Fibroblast of pulmonary artery (primary cell): ENCODE measurements at regions not wholly inside any gene's neighbourhood (a gene's known extent, or its start where the extent isn't known, plus 50 kb on each side); places are given as distances from the start of the nearest gene placed in this dataset.
"Not testable (repeated sequence)": the region's sequence is repeated elsewhere in the genome, so short reads cannot be mapped to it uniquely, and the experiment has no call there.

Source experiments
- DNase-seq: peaks from one replicate; pipeline ENCODE4 v3.0.0-alpha.2; 2010; ENCODE audit warnings: low read depth
- H3K4me3 ChIP-seq: replicated peaks from 2 replicates; pipeline ENCODE4 v1.5.1; 2011; ENCODE audit warnings: low read depth, mild to moderate bottlenecking, control low read depth, low read length, moderate library complexity
- TF ChIP-seq, protein P1 (sequence below): IDR thresholded peaks from 2 replicates; pipeline ENCODE4 v1.5.1; 2011; ENCODE audit warnings: mild to moderate bottlenecking, control low read depth, low read length, inconsistent platforms; ENCODE audit errors: missing control alignments

DNA sequence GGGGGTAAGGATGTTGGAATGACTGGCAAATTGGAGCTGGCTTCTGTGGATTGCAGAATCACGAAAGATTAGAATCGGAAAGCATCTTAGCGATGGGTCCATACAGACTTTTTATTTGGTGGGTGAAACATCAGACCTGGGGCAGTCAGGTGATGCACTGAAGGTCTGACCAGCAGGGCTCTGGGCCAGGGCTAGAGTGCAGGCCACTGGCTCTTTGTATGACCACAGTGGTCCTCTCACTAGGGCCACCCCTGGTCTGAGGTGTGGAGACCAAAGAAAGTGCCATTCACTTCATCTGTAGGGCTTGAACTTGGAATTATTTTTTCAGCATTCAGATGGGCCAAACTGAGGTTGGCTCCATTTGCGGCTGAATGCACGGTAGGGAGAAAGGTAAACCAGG lies 306.4 kb downstream of the RPS6KC1 start:
- no peak for DNase-seq
- TF ChIP-seq, protein P1, sequence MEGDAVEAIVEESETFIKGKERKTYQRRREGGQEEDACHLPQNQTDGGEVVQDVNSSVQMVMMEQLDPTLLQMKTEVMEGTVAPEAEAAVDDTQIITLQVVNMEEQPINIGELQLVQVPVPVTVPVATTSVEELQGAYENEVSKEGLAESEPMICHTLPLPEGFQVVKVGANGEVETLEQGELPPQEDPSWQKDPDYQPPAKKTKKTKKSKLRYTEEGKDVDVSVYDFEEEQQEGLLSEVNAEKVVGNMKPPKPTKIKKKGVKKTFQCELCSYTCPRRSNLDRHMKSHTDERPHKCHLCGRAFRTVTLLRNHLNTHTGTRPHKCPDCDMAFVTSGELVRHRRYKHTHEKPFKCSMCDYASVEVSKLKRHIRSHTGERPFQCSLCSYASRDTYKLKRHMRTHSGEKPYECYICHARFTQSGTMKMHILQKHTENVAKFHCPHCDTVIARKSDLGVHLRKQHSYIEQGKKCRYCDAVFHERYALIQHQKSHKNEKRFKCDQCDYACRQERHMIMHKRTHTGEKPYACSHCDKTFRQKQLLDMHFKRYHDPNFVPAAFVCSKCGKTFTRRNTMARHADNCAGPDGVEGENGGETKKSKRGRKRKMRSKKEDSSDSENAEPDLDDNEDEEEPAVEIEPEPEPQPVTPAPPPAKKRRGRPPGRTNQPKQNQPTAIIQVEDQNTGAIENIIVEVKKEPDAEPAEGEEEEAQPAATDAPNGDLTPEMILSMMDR, result no peak

DNA sequence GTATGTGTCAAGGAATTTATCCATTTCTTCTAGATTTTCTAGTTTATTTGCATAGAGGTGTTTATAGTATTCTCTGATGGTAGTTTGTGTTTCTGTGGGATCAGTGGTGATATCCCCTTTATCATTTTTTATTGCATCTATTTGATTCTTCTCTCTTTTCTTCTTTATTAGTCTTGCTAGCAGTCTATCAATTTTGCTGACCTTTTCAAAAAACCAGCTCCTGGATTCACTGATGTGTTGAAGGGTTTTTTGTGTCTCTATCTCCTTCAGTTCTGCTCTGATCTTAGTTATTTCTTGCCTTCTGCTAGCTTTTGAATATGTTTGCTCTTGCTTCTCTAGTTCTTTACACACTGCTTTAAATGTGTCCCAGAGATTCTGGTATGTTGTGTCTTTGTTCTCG lies 307.3 kb downstream of the RPS6KC1 start:
- not testable (repeated sequence) for H3K4me3 ChIP-seq, DNase-seq

More for the DNA sequence above, 306.4 kb downstream of the RPS6KC1 start:
- no peak overlapping the region for H3K4me3 ChIP-seq

DNA sequence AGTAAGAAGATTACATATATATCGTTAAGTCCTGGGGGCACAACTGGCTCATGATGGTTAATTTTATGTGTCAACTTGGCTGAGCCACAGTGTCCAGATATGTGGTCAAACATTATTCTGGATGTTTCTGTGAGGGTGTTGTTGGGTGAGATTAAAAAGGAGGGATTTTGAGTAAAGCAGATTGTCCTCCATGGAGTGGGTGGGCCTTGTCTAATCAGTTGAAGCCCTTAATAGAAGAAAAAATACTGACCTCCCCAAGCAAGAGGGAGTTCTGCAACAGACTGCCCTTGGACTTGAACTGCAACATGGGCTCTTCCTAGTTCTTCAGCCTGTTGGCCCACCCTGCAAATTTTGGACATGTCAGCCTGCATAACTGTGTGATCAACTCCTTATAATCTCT lies 311.6 kb downstream of the RPS6KC1 start:
- TF ChIP-seq, protein P1, result no peak
- DNase-seq, result no peak
- no peak overlapping the region for H3K4me3 ChIP-seq

- TF ChIP-seq, protein P1, result no peak
- DNase-seq, result no peak
- H3K4me3 ChIP-seq, result no peak overlapping the region
These were observed 315.2 kb downstream of the RPS6KC1 start for GRCh38 chr1:213366141-213366831.

GRCh38 chr1:213369465-213369864 lies 318.4 kb downstream of the RPS6KC1 start:
- no peak overlapping the region for H3K4me3 ChIP-seq
- TF ChIP-seq, protein P1, result no peak
- DNase-seq, result no peak

DNA sequence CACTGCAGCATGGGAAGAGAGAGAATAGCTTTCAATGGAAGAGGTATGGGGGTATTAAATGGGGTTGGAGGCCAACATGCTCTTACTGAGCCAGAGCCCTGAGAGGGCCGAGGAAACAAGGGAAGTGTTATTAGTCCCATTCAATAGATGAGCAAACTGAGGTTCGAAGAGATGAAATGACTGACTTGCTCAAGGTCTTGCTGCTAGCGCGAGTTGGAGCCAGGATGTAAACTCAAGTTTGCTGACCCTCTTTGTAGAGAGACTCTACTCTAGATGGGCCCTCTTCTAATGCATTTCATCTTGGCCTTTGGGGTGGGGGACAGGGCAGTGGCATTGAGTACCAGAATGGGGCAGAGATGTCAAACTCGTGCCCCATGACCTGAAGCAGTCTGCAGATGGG lies 319.5 kb downstream of the RPS6KC1 start:
- DNase-seq, result no peak
- TF ChIP-seq, protein P1, result no peak
- no peak overlapping the region for H3K4me3 ChIP-seq

DNA sequence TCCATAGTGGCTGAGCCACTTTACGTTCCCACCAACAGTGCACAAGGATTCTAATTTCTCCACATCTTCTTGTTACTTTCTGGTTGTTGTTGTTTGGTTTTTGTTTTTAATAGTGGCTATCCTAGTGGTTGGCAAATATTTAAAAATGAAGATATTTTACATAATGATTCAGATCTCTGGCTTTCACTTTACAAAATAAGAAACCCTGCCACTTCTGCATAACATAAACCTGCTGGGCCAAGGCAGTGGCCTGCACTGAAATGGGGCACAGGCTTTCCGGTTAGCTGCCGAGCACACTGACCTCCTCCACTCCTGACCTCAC lies 320.4 kb downstream of the RPS6KC1 start:
- no peak overlapping the region for H3K4me3 ChIP-seq
- DNase-seq, result no peak
- TF ChIP-seq, protein P1, result no peak
